ENCODE measurements at regions not wholly inside any gene's neighbourhood (a gene's known extent, or its start where the extent isn't known, plus 50 kb on each side); places are given as distances from the start of the nearest gene placed in this dataset.

GRCh38 chr18:41324934-41325333, 630.1 kb upstream of the PIK3C3 start:
- H3K36me3 ChIP-seq (ENCODE audit: control insufficient read depth in 2 of 4, insufficient read depth in 4 of 4, low read length in 3 of 4): peaks cover 0 to 4% (median 0%) of the 10 kb centered on the region in 4 experiments; a peak in 1 of 8 replicates
- no peak overlapping the region for H2BK5ac ChIP-seq (ENCODE audit: low read depth, low read length)
- no peaks in the 10 kb centered on the region for H3K79me1 ChIP-seq (ENCODE audit: low read depth, low read length)
- H2BK120ac ChIP-seq (replicated peaks; ENCODE audit: low read depth, low read length): no peak overlapping the region
- H3K14ac ChIP-seq (ENCODE audit: insufficient read length): no peak overlapping the region
- CTCF ChIA-PET (ENCODE audit: partially characterized antibody): no interaction called here
- no peak overlapping the region for H3K4me3 ChIP-seq (ENCODE audit: extremely low read depth in 1 of 4, insufficient read depth in 2 of 4, low read depth in 3 of 4, low read length in 4 of 4)
- no peak for DNase-seq (ENCODE audit: low read depth in 1 of 2, low spot score in 2 of 2)
- TF ChIP-seq JUN (IDR thresholded peaks at IDR 0.05; ENCODE audit: low read depth, low read length): no peak
- no peak for TF ChIP-seq TAF1 (IDR thresholded peaks at IDR 0.05; ENCODE audit: low read depth, low read length)
- TF ChIP-seq NANOG (IDR thresholded peaks at IDR 0.05; ENCODE audit: insufficient read depth, low read depth, low read length, poor library complexity, severe bottlenecking): no peak
- TF ChIP-seq SRF (IDR thresholded peaks at IDR 0.05; ENCODE audit: low read depth, low read length): no peak
- TF ChIP-seq HDAC6 (IDR thresholded peaks at IDR 0.05; ENCODE audit: low read depth, low read length): no peak
- no peak for TF ChIP-seq ZNF274 (IDR thresholded peaks at IDR 0.05; ENCODE audit: borderline replicate concordance, extremely low read depth, low read length)
- no peak for TF ChIP-seq PHF8 (conservative IDR thresholded peaks at IDR 0.05; ENCODE audit: low read depth, low read length)
- no peak for TF ChIP-seq RBBP5 (IDR thresholded peaks at IDR 0.05; ENCODE audit: borderline replicate concordance, low read depth, low read length)
- no peak for TF ChIP-seq CTCF (IDR thresholded peaks at IDR 0.05; ENCODE audit: control extremely low read depth in 1 of 3, insufficient read depth in 1 of 3, low read depth in 1 of 3, low read length in 3 of 3)
- no peak overlapping the region for H3K9ac ChIP-seq (replicated peaks in 1 of 4; ENCODE audit: extremely low read depth in 1 of 4, low read depth in 3 of 4, low read length in 3 of 4)
- no peak overlapping the region for H2BK20ac ChIP-seq (ENCODE audit: low read length)
- 81% methylated on average over 2 of the region's 2 CpGs; no CpG with 5 or more reads in 1 of the 2 experiments for whole genome bisulfite sequencing, 2 experiments (ENCODE audit: extremely low coverage in 1 of 2, insufficient coverage in 1 of 2, insufficient read length in 1 of 2, insufficient replicate concordance in 2 of 2, low coverage in 1 of 2, low lambda C conversion rate in 2 of 2, missing lambda C conversion rate in 1 of 2)
- H4K8ac ChIP-seq (ENCODE audit: extremely low read depth, insufficient read depth, low read length): no peak overlapping the region
- H4K5ac ChIP-seq (ENCODE audit: insufficient read length, low read depth, low read length): no peak overlapping the region
- no peak overlapping the region for H2BK15ac ChIP-seq (ENCODE audit: low read length)
- no peak overlapping the region for H3K27ac ChIP-seq (ENCODE audit: low read depth, low read length)
- no peaks in the 10 kb centered on the region for H3K79me2 ChIP-seq (ENCODE audit: control insufficient read depth in 1 of 2, insufficient read depth in 2 of 2, low read length in 2 of 2)
- no peak overlapping the region for H3K4ac ChIP-seq (replicated peaks; ENCODE audit: insufficient read length, low read depth, low read length)
- no peaks in the 10 kb centered on the region for H4K20me1 ChIP-seq (replicated peaks in 1 of 2; ENCODE audit: control insufficient read depth in 1 of 2, insufficient read depth in 2 of 2, low read length in 2 of 2)
- no peak overlapping the region for H3K23ac ChIP-seq (ENCODE audit: insufficient read length)
- no peak for FAIRE-seq
- H2BK12ac ChIP-seq (ENCODE audit: low read depth, low read length): no peak overlapping the region
- H4K91ac ChIP-seq (replicated peaks; ENCODE audit: insufficient read length, low read length): no peak overlapping the region
- H3K4me2 ChIP-seq (ENCODE audit: insufficient read depth in 1 of 2, low read depth in 2 of 2, low read length in 2 of 2): no peak overlapping the region
- POLR2A ChIA-PET (ENCODE audit: partially characterized antibody): no interaction called here
- H2AFZ ChIP-seq (ENCODE audit: low read length): no peak overlapping the region; the same call in 1 of the 2 replicates
- no peaks in the 10 kb centered on the region for H3K4me1 ChIP-seq (replicated peaks in 1 of 4; ENCODE audit: control insufficient read depth in 3 of 4, insufficient read depth in 4 of 4, low read length in 3 of 4)
- H2AK5ac ChIP-seq (ENCODE audit: low read depth, low read length): no peak overlapping the region
- H3K18ac ChIP-seq (ENCODE audit: extremely low read depth, low read length): no peak overlapping the region
- no peak overlapping the region for H3K56ac ChIP-seq (replicated peaks; ENCODE audit: insufficient read length, low read depth, low read length)
- no peaks in the 10 kb centered on the region for H3K27me3 ChIP-seq (replicated peaks in 1 of 4; ENCODE audit: control insufficient read depth in 3 of 4, extremely low read depth in 1 of 4, insufficient read depth in 3 of 4, low read length in 3 of 4)
- H3K9me3 ChIP-seq (ENCODE audit: insufficient read depth in 2 of 2, low read depth in 1 of 2, low read length in 1 of 2): peaks cover 8 to 14% of the 10 kb centered on the region in 2 experiments
- no peaks in the 10 kb centered on the region for H3K23me2 ChIP-seq (ENCODE audit: low read depth, low read length)

Data from H1 (cell line).